ENCODE measurements at regions not wholly inside any gene's neighbourhood (a gene's known extent, or its start where the extent isn't known, plus 50 kb on each side); places are given as distances from the start of the nearest gene placed in this dataset.

DNA sequence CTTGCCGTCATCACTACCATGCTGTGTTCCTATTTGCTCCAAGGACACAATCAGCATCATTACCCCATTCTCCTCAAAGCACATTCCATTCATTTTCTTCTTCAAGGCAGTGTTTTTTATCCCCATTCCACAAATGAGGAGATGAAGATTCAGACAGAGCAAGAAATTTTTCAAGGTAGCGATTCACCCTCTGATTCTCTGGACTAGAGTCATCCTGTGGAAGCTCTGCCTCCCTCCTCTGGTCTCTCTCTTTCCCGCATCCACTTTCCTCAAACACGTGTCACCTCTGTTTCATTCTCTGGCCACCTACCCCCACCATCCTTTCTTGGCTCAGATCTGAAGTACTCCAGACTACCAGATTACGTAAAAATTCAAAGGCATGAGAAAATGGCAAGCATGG, 297.9 kb downstream of the SOX11 start:
- no peak for DNase-seq (ENCODE audit: low read depth)

- DNase-seq (ENCODE audit: low read depth): no peak
Observed at GRCh38 chr2:5991305-5991968, 299.3 kb downstream of the SOX11 start.

- DNase-seq (ENCODE audit: low read depth): no peak
Observed at GRCh38 chr2:5995832-5996231, 303.6 kb downstream of the SOX11 start.

GRCh38 chr2:6008186-6008585, 316.0 kb downstream of the SOX11 start:
- DNase-seq (ENCODE audit: low read depth): no peak

GRCh38 chr2:6008726-6009125, 316.5 kb downstream of the SOX11 start:
- no peak for DNase-seq (ENCODE audit: low read depth)

DNA sequence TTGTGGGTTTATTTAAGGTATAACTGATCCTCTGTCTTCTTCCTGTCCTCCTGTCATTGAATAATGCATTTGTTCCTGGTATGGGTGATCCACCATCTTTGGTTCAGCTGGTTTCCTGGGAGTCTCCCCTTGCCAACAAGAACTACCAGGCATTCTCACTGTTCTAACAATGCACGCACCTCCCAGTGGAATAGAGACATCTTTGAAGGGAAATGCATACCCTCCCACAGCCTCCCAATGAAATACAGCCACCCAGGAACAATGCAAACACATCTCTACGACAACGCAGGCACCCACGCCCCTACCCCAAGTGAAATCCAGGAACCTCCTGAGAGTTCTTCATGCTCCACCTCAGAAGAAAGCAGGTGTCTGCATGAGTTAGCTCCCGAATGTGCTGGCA, 318.0 kb downstream of the SOX11 start:
- no peak for DNase-seq (ENCODE audit: low read depth)

GRCh38 chr2:6011921-6012320, 319.7 kb downstream of the SOX11 start:
- no peak for DNase-seq (ENCODE audit: low read depth)

DNA sequence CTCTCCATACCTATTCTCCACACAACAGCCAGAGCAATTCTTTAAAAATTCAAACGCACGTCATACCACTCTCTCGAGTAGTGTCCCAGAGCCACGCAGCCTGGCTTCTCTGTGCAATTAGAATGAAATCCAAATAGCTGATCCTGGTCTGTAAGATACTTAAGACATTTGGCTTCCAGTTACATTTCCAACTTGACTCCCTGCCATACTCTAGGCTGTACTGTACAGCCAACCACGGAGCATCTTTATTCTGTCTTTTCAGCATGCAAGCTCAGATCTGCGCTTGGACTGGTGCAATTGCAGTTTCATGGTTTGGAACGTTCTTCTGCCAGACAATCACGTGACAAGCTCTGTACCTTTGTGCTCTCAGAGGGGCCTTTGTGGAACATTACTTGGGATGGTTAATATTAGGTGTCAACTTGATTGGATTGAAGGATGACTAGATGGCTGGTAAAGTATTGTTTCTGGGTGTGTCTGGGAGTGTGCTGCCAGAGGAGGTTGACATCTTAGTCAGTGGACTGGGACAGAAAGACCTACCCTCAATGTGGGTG, 325.6 kb downstream of the SOX11 start:
- DNase-seq (ENCODE audit: low read depth): no peak

DNA sequence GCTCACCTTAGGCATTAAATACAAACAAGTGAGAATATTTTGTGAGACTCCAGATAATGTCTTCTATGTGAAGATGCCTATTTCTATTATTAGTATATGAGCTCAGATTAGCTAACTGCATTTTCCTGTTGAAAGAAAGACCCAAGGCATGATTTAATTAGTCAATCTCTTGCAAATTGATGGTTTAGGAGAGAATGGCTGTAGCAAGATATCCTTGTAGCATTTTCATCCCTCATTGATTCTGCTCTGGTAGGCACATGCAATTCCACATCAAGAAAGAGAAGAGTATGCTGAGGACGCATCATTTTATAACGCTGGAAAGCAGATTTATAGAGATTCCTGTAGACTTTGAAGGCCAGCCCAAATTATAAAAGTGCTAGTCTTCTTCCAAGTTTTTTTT, 332.0 kb downstream of the SOX11 start:
- no peak for DNase-seq (ENCODE audit: low read depth)

GRCh38 chr2:6024784-6025183, 332.6 kb downstream of the SOX11 start:
- no peak for DNase-seq (ENCODE audit: low read depth)

- DNase-seq (ENCODE audit: low read depth): no peak
Observed at GRCh38 chr2:6025391-6025790, 333.2 kb downstream of the SOX11 start.

GRCh38 chr2:6027066-6027465, 334.9 kb downstream of the SOX11 start:
- DNase-seq (ENCODE audit: low read depth): no peak

GRCh38 chr2:6031200-6031867, 339.1 kb downstream of the SOX11 start:
- DNase-seq (ENCODE audit: low read depth): no peak

DNA sequence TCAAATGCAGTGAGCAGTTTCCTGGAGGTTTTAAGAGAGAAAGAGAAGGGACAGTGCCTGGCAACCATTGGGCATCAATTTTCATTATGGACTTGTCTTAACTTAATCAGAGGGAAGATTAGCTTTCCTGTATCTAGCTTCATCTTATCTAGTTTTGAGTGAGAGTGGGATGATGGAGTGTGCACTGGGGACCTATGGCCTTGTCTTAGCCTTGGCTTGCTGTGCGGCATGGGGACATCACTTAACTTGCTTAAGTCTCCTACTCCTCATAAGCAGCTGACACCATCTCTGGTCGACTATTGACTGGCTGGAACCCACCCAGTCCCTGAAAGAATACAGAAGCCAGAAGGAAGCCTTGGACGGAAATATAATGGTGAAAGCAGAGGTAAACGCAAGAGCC, 344.0 kb downstream of the SOX11 start:
- DNase-seq (ENCODE audit: low read depth): no peak

DNA sequence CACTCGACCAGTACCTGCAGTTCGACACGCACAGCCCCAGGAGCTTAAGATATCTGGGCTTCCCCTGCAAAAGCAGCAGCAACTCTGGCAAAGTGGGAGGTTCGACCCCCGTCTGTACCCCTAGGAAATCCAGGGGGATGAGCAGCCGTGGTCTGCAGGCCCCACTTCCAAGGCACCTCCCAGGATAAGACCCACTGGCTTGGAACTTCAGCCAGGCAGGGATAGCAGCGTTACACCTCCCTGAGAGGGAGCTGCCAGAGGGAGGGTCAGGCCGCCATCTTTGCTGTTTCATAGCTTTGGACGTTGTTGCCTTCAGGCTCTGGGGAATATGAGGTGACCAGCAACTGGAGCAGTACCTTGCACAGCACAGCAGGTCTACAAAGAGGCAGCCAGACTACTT, 351.1 kb downstream of the SOX11 start:
- DNase-seq (ENCODE audit: low read depth): no peak

DNA sequence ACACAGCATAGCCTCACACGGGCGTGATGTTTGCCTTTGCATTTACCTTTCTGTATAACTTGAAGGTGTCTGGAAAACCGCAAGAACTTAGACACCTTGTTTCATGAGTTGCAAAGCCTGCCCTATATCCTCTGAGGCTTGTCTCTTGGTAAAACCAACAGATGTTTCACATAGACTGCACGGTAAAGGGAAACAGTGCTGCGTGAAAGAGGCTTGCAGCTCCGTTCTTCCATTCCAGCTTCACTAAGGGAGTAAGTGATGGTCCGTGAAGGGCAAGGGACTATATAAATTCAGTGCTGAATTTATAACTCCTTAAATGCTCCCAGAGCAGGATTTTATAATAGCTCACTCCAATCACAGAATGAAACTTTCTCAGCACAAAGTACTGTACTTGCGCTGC, 360.5 kb downstream of the SOX11 start:
- DNase-seq (ENCODE audit: low read depth): no peak

DNA sequence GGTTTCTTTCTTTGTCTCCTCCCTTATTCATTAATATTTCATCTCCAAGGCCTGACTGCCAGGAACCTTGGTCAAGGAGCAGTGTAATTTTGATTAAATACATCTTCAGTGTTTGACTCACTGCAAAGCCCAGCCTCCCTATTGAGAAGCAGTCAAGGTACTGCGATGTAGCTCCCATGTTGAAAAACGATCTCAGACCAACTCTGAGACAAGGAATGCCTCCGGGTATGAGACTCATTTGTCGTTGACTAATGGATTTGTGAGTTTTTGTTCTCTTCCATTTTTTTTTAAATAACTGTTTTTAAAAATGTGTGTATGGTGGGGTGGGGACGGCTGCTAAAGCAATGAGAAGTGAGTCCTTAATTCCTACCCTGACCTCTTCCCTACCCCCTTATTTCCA, 361.6 kb downstream of the SOX11 start:
- DNase-seq (ENCODE audit: low read depth): no peak

- no peak for DNase-seq (ENCODE audit: low read depth)
Observed at GRCh38 chr2:6054161-6054671, 362.0 kb downstream of the SOX11 start.

- DNase-seq (ENCODE audit: low read depth): no peak
Observed at GRCh38 chr2:6060992-6061663, 368.9 kb downstream of the SOX11 start.

DNA sequence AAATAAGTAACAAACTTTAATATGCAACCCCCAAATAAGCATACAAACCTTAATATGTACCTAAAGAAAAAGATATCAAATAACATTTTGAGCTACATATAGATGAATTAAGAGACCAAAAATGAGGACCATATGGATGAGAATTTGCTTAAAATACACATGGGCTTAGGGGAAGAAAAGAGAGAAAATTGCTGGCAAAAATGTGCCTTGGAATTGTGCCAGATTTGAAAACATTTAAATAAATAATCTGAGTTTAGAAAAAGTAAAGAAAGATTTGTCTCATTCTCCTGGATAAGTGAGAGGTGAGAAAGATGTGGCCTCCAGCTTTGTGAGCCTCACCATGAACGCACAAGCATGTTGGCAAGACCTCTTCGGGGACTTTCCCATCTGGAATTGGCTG, 372.6 kb downstream of the SOX11 start:
- no peak for DNase-seq (ENCODE audit: low read depth)

DNA sequence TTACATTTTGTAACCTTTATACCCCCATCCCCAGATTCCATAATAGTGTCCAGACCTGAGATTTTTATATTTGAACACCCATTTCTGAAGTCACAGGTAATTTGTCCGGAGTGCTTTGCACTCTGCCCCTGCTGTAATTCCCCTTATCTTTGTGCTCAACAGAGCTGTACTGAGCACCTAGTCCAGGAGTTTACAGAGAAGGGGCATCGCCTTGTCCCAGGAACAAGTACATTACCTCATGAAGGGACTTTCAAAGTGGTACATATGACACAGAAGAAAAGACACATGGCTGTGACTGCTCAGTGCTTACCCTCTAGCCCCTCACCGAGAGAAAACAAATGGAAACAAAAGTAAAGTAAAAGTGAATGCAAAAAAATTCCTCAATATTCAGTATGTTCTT, 373.5 kb downstream of the SOX11 start:
- DNase-seq (ENCODE audit: low read depth): no peak

DNA sequence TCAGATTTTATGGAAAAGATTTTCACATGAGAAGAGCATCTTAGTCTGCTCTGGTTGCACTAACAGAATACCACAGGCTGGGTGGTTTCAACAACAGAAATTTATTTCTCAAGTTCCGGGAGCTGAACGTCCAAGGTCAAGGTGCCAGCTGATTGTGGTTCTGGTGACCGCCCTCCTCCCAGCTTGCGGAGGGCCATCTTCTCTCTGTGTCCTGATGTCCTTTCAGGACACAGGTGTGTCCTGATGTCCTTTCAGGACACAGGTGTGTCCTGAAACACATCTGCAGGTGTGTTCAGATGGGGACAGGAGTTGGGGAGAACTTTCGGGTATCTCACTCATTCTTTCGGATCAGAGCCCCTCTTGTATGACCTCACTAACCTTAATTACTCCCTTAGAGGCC, 374.9 kb downstream of the SOX11 start:
- DNase-seq (ENCODE audit: low read depth): no peak

DNA sequence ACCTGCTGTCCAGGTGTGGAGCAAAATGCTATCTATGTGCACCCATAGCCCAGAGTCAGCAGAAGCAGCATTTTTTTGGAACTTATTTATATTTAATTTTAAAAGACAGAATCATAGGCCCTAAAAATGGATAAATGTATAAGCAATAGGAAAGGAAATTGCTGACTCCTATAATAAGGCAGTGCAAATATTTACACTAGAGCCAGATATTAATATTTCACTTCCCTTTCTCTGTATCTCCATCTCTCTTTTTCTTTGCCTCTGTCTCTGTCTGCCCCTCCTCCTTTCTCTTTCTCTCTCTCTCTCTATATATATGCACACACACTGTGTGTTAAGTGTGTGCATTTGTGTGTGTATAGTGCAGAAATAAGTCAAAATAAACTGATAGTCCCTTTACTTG, 375.6 kb downstream of the SOX11 start:
- no peak for DNase-seq (ENCODE audit: low read depth)

All from stimulated activated CD8-positive, alpha-beta memory T cell treated with anti-CD3 and anti-CD28 coated beads, Interleukin-4, amount 100 ng/mL, for 24 hours (primary cell).